ENCODE measurements at regions not wholly inside any gene's neighbourhood (a gene's known extent, or its start where the extent isn't known, plus 50 kb on each side); places are given as distances from the start of the nearest gene placed in this dataset.
A peak's percentile ranks its signal among the peaks of the same experiment; 100 is the strongest.

DNA sequence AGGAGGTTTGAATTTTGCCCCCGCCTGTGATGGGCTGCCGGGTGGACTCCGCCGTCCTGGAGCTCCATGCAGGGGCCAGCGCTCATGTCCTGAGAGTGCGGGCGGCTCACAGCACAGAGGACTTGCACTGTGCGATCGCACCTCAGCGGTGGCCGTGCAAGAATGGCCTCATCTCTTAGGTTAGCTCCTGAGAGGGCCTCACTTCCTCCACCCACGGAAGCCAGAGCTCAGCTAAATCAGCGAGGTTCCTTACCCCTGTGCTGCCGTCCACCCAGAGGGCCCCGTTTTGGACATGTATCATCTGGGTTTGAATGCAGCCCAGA lies 72.0 kb upstream of the PCSK6 start:
- ATAC-seq (peak in 1 of 2 donors; percentile 26), DNase-seq (ENCODE audit: low spot score) (no peak)
- Mint-ChIP-seq H3K4me1 (ENCODE audit: low read depth in 2 of 2) (no peaks in the 10 kb centered on the region), H3K27me3 (peaks cover 19 to 30% of the 10 kb centered on the region in 2 donors), H3K36me3 (no peaks in the 10 kb centered on the region), H3K9me3 (no peaks in the 10 kb centered on the region), H3K27ac (no peak overlapping the region), H3K4me3 (no peak overlapping the region)

GRCh38 chr15:101560722-101561583 lies 71.4 kb upstream of the PCSK6 start:
- H3K27me3 Mint-ChIP-seq: peaks cover 17 to 27% of the 10 kb centered on the region in 2 donors
- ATAC-seq (no peak), DNase-seq (ENCODE audit: low spot score) (no peak)
- H3K27ac Mint-ChIP-seq: no peak overlapping the region
- no peaks in the 10 kb centered on the region for H3K9me3 Mint-ChIP-seq
- no peaks in the 10 kb centered on the region for H3K4me1 Mint-ChIP-seq (ENCODE audit: low read depth in 2 of 2)
- no peak overlapping the region for H3K4me3 Mint-ChIP-seq
- H3K36me3 Mint-ChIP-seq: no peaks in the 10 kb centered on the region

GRCh38 chr15:101559952-101560351 lies 70.4 kb upstream of the PCSK6 start:
- no peak for ATAC-seq
- no peak overlapping the region for H3K27ac Mint-ChIP-seq
- H3K27me3 Mint-ChIP-seq: peaks cover 19 to 27% of the 10 kb centered on the region in 2 donors
- H3K36me3 Mint-ChIP-seq: no peaks in the 10 kb centered on the region
- H3K9me3 Mint-ChIP-seq: no peaks in the 10 kb centered on the region
- DNase-seq (ENCODE audit: low spot score): no peak
- H3K4me1 Mint-ChIP-seq (ENCODE audit: low read depth in 2 of 2): no peaks in the 10 kb centered on the region
- H3K4me3 Mint-ChIP-seq: no peak overlapping the region

GRCh38 chr15:101558221-101558941 lies 68.9 kb upstream of the PCSK6 start:
- no peaks in the 10 kb centered on the region for H3K4me1 Mint-ChIP-seq (ENCODE audit: low read depth in 2 of 2)
- DNase-seq (ENCODE audit: low spot score): no peak
- peaks cover 19 to 32% of the 10 kb centered on the region in 2 donors for H3K27me3 Mint-ChIP-seq
- no peaks in the 10 kb centered on the region for H3K36me3 Mint-ChIP-seq
- no peaks in the 10 kb centered on the region for H3K9me3 Mint-ChIP-seq
- no peak overlapping the region for H3K27ac Mint-ChIP-seq
- H3K4me3 Mint-ChIP-seq: no peak overlapping the region
- ATAC-seq: no peak

- no peaks in the 10 kb centered on the region for H3K36me3 Mint-ChIP-seq
- H3K4me1 Mint-ChIP-seq (ENCODE audit: low read depth in 2 of 2): no peaks in the 10 kb centered on the region
- no peak for DNase-seq (ENCODE audit: low spot score)
- H3K4me3 Mint-ChIP-seq: no peak overlapping the region
- H3K9me3 Mint-ChIP-seq: no peaks in the 10 kb centered on the region
- no peak overlapping the region for H3K27ac Mint-ChIP-seq
- no peak for ATAC-seq
- peaks cover 18 to 26% of the 10 kb centered on the region in 2 donors for H3K27me3 Mint-ChIP-seq
Measured at GRCh38 chr15:101556273-101556672, 66.8 kb upstream of the PCSK6 start.

GRCh38 chr15:101554115-101554915 lies 64.8 kb upstream of the PCSK6 start:
- Mint-ChIP-seq H3K4me3 (no peak overlapping the region), H3K36me3 (no peaks in the 10 kb centered on the region), H3K4me1 (ENCODE audit: low read depth in 2 of 2) (no peaks in the 10 kb centered on the region), H3K27me3 (peaks cover 15 to 23% of the 10 kb centered on the region in 2 donors), H3K27ac (no peak overlapping the region), H3K9me3 (no peaks in the 10 kb centered on the region)
- DNase-seq (ENCODE audit: low spot score): no peak
- ATAC-seq: no peak

DNA sequence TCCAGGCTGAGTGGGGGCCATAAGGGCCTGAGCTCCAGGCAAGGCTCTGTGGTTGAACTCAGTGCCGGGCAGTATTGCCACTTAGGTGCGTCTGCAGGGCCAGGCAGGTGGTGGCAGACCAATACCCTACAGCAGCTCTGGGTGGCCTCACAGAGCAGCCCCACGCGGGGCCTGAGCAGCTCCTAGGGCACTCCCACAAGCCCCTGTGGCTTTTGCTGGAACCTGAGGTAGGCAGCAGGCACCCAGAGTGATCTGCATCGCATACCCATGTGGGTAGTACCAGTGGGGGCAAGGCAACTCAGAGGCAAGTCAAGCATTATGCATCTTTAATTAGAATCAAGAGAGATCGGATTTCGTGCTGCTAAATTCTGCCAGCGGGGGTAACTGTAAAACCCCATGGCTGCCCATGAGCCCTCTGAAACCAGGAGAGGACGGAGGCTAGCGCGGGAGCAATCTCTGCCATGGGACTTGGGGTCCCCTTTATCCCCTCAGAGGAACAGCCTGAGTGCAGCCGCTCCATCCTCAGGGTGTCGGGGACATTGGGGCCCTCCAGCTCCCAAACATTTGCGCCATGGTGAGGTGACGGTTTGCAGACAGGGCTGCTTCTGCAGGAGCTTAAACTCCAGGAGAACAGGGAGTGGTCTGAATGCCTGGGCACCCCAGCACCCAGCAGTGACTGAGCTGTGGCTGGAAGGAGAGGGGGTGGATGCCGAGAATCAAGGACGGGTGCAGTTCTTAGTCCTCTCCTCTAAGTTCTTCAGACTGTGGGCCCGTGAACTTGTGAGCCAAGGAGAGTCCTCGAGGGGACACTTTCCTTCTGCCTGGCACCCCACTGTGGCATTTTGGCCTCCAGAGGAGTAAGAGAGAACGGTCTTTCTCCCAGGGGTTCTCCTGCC lies 62.4 kb upstream of the PCSK6 start:
- Mint-ChIP-seq H3K4me3 (no peak overlapping the region), H3K36me3 (no peaks in the 10 kb centered on the region)
- ATAC-seq: peak; percentile 31 to 66

DNA sequence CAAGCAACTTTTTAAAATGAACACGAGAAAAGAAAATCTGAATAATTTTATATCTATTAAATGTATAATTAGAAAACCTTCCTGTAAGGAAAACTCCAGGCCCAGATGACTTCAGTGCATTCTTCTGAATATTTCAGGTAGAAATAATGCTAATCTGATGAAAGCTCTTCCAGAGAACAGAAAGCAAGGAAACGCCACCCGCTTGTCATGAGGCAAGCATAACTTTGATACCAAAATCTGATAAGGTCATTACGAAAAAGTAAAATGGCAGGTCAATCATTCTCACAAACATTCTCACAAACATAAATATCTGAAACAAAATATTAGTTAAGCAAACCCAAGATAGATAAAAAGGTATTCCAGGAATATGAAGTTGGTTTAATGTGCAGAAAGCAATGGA lies 60.6 kb upstream of the PCSK6 start:
- ATAC-seq: no peak
- Mint-ChIP-seq H3K36me3 (no peaks in the 10 kb centered on the region), H3K4me3 (no peak overlapping the region), H3K4me1 (ENCODE audit: low read depth in 2 of 2) (no peaks in the 10 kb centered on the region), H3K9me3 (no peaks in the 10 kb centered on the region), H3K27me3 (peaks cover 23 to 42% of the 10 kb centered on the region in 2 donors), H3K27ac (no peak overlapping the region)
- no peak for DNase-seq (ENCODE audit: low spot score)

More for the DNA sequence above, 62.4 kb upstream of the PCSK6 start:
- H3K4me1 Mint-ChIP-seq (ENCODE audit: low read depth in 2 of 2): no peaks in the 10 kb centered on the region
- H3K9me3 Mint-ChIP-seq: no peaks in the 10 kb centered on the region
- peaks cover 20 to 31% of the 10 kb centered on the region in 2 donors for H3K27me3 Mint-ChIP-seq
- H3K27ac Mint-ChIP-seq: no peak overlapping the region
- no peak for DNase-seq (ENCODE audit: low spot score)

DNA sequence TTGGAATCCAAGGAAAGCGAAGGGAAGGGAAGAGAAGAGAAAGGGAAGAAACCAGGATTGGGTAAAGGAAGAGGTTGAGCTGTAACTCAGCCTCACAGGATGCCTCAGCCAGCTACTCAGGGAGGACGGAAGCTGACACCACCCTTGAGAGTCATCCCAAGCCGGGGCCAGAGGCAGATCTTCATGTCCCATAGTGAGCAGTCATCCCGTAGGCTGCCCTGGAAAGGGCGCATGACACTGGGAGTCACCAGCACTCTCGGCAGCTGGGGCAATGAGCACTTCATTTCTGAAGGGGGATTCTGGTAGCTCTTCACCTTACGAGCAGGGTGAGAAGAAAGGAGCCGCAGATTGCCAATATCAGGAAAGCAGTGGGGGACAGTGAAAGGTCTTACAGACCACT lies 60.1 kb upstream of the PCSK6 start:
- DNase-seq (ENCODE audit: low spot score) (no peak), ATAC-seq (no peak)
- Mint-ChIP-seq H3K4me3 (no peak overlapping the region), H3K4me1 (ENCODE audit: low read depth in 2 of 2) (no peaks in the 10 kb centered on the region), H3K36me3 (no peaks in the 10 kb centered on the region), H3K27ac (no peak overlapping the region), H3K27me3 (peaks cover 23 to 42% of the 10 kb centered on the region in 2 donors), H3K9me3 (no peaks in the 10 kb centered on the region)

DNA sequence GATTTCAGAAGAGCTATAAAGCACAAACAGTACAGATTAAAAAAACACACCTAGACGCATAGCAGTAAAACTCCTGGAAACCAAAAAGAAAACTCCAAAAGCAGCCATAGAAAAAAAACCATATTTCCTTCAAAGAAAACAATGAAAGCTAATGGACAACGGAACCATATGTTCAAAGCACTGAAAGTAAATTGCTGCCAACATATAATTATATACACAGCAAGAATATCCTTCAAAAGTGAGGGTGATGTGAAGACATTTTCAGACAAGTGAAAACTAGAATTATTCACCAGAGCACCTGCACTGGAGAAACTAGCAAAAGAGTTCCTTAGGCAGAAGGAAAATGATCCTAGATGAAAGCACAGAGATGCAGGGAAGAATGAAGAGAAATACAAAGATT lies 58.2 kb upstream of the PCSK6 start:
- no peak overlapping the region for H3K27ac Mint-ChIP-seq
- peaks cover 26 to 36% of the 10 kb centered on the region in 2 donors for H3K27me3 Mint-ChIP-seq
- H3K4me1 Mint-ChIP-seq (ENCODE audit: low read depth in 2 of 2): no peaks in the 10 kb centered on the region
- no peaks in the 10 kb centered on the region for H3K36me3 Mint-ChIP-seq
- DNase-seq (ENCODE audit: low spot score) (no peak), ATAC-seq (no peak)
- no peaks in the 10 kb centered on the region for H3K9me3 Mint-ChIP-seq
- no peak overlapping the region for H3K4me3 Mint-ChIP-seq

DNA sequence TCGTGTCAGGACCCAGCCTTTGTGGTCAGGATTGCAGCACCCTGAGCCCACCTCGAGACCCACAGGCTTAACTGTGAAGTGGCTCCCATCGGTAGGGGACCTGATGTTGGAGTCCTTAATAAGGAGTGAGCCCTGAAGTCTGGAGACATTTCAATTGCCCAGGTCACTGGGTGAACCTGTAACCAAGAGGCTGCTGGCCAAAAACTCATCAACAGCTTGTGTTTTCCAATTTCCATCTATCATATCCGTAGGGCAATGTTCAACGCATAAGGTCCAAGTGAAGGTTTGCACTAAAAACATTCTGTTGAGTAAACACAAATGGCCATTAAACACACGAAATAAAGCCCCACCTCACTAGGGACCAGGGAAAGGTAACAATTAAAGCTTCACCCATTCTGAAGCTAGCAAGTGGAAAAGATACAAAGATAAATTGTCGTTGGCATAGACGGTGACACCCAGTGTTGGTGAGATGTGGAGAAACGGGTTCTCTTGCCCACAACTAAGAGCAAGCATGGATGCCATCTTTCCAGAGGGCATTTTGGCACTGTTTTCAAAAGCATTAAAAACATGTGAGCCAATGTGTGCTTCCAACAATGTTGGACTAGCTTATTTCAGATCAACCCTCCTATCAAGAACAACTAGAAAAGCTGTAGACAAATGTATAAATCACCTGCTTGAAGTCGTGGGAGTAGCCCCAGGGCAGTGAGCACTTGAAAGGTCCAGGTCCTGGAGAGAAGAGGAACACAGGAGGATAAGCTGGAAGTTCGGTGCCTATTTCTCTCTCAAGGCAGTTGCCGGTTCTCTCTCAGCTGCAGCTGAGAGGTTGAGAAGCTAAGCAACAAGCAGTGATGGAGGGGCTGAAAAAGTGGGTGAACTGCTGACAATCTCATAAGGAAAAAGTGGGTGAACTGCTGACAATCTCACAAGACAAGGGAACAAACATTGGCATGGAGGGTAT lies 56.3 kb upstream of the PCSK6 start:
- no peaks in the 10 kb centered on the region for H3K9me3 Mint-ChIP-seq
- peaks cover 26 to 36% of the 10 kb centered on the region in 2 donors for H3K27me3 Mint-ChIP-seq
- no peak for ATAC-seq
- H3K36me3 Mint-ChIP-seq: no peaks in the 10 kb centered on the region
- H3K4me1 Mint-ChIP-seq (ENCODE audit: low read depth in 2 of 2): no peaks in the 10 kb centered on the region
- H3K27ac Mint-ChIP-seq: no peak overlapping the region
- no peak for DNase-seq (ENCODE audit: low spot score)
- no peak overlapping the region for H3K4me3 Mint-ChIP-seq

DNA sequence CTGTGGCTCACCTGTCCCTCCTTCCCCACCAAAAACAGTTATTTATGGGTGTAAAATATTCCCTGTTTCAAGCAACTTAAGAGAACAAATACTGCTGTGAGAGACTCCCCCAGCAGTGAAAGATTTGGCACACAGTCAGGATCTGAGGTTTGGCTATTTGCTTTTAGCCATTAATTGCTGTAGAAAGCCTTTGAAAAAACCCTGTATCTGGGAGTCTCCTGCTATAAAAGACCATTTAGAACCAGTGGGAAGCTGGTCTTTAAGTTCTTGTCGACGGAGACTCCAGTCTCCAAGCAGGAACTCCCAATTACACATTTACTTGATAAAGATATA lies 55.1 kb upstream of the PCSK6 start:
- ATAC-seq (no peak), DNase-seq (ENCODE audit: low spot score) (no peak)
- H3K4me1 Mint-ChIP-seq (ENCODE audit: low read depth in 2 of 2): no peaks in the 10 kb centered on the region
- no peaks in the 10 kb centered on the region for H3K36me3 Mint-ChIP-seq
- no peaks in the 10 kb centered on the region for H3K9me3 Mint-ChIP-seq
- no peak overlapping the region for H3K27ac Mint-ChIP-seq
- H3K27me3 Mint-ChIP-seq: peaks cover 26 to 34% of the 10 kb centered on the region in 2 donors
- no peak overlapping the region for H3K4me3 Mint-ChIP-seq

Data from natural killer cell treated with Interleukin-12 subunit alpha and Interleukin-12 subunit beta and Interleukin-15 and Interleukin-18, amount 100 ng/mL, for 72 hours (primary cell).